ENCODE measurements at regions not wholly inside any gene's neighbourhood (a gene's known extent, or its start where the extent isn't known, plus 50 kb on each side); places are given as distances from the start of the nearest gene placed in this dataset.

GRCh38 chr2:226652369-226652768 lies 147.3 kb downstream of the IRS1 start:
- no peak for TF ChIP-seq CTCF (IDR thresholded peaks at IDR 0.05)
- TF ChIP-seq POLR2A (IDR thresholded peaks at IDR 0.05) = no peak
